Gastroesophageal sphincter (tissue), 4 donors: ENCODE measurements at regions not wholly inside any gene's neighbourhood (a gene's known extent, or its start where the extent isn't known, plus 50 kb on each side); places are given as distances from the start of the nearest gene placed in this dataset.

Experiments
- ATAC-seq: fragments of 150-250 bp; one replicate; pipeline ENCODE4 v1.9.1; 2016; ENCODE audit warnings: mild to moderate bottlenecking, moderate library complexity
- H3K27ac ChIP-seq, 4 donors: fragments of 200-600 bp; sonication (generic) in 3 of 4; 1 replicate in 3 of 4; 2 replicates in 1 of 4; pipeline ENCODE4 v1.5.1; 2016 to 2019
- H3K27me3 ChIP-seq: fragments of 200-600 bp; sonication (generic); one replicate; pipeline ENCODE4 v1.5.1; 2019
- H3K36me3 ChIP-seq, 2 donors: fragments of 200-600 bp; sonication (generic); one replicate each; pipeline ENCODE4 v1.5.1; 2019; ENCODE audit warnings: control low read depth in 1 of 2
- H3K4me1 ChIP-seq, 3 donors: fragments of 200-600 bp; sonication (generic); 1 replicate in 2 of 3; 2 replicates in 1 of 3; pipeline ENCODE4 v1.5.1; 2016 to 2019; ENCODE audit warnings: control low read depth in 2 of 3
- H3K4me3 ChIP-seq, 2 donors: fragments of 200-600 bp; sonication (generic); one replicate each; pipeline ENCODE4 v1.5.1; 2019; ENCODE audit warnings: mild to moderate bottlenecking in 1 of 2, moderate library complexity in 1 of 2
- H3K9me3 ChIP-seq, 3 donors: fragments of 200-600 bp; sonication (generic); one replicate each; pipeline ENCODE4 v1.5.1; 2017 to 2019; ENCODE audit warnings: control low read depth in 2 of 3
- EP300 ChIP-seq: sonication (generic); formaldehyde crosslinking; IDR thresholded peaks from one replicate; pipeline ENCODE4 v1.6.1; 2017; ENCODE audit warnings: antibody characterized with exemption, mild to moderate bottlenecking
- POLR2A ChIP-seq, 2 donors: fragments of 450-650 bp; IDR thresholded peaks; one replicate each; pipeline ENCODE4 v1.6.1; 2017; ENCODE audit warnings: antibody characterized with exemption in 2 of 2, mild to moderate bottlenecking in 2 of 2, moderate library complexity in 1 of 2
- POLR2AphosphoS5 ChIP-seq: sonication (generic); formaldehyde crosslinking; IDR thresholded peaks from one replicate; pipeline ENCODE4 v1.6.1; 2017; ENCODE audit warnings: antibody characterized with exemption
- WGBS, 2 donors: methylation state at CpG; one replicate each; pipeline ENCODE4 v1.1.5; 2018; ENCODE audit warnings: low coverage in 1 of 2; 5-methylcytosine and 5-hydroxymethylcytosine counted together
- TF ChIP-seq, protein P1 (sequence below), 4 experiments: fragments of 200-600 bp in 2 of 4; fragments of 450-650 bp in 2 of 4; sonication (generic) in 1 of 4; IDR thresholded peaks; one replicate each; pipeline ENCODE4 v1.5.1; 2017 to 2019; ENCODE audit warnings: antibody characterized with exemption in 4 of 4, mild to moderate bottlenecking in 2 of 4, moderate library complexity in 2 of 4

- Histone ChIP-seq H3K27ac (no peak overlapping the region), H3K9me3 (no peaks in the 10 kb centered on the region), H3K27me3 (no peaks in the 10 kb centered on the region), H3K36me3 (no peaks in the 10 kb centered on the region), H3K4me3 (no peak overlapping the region), H3K4me1 (no peaks in the 10 kb centered on the region)
- ATAC-seq, result no peak
- TF ChIP-seq, protein P1, sequence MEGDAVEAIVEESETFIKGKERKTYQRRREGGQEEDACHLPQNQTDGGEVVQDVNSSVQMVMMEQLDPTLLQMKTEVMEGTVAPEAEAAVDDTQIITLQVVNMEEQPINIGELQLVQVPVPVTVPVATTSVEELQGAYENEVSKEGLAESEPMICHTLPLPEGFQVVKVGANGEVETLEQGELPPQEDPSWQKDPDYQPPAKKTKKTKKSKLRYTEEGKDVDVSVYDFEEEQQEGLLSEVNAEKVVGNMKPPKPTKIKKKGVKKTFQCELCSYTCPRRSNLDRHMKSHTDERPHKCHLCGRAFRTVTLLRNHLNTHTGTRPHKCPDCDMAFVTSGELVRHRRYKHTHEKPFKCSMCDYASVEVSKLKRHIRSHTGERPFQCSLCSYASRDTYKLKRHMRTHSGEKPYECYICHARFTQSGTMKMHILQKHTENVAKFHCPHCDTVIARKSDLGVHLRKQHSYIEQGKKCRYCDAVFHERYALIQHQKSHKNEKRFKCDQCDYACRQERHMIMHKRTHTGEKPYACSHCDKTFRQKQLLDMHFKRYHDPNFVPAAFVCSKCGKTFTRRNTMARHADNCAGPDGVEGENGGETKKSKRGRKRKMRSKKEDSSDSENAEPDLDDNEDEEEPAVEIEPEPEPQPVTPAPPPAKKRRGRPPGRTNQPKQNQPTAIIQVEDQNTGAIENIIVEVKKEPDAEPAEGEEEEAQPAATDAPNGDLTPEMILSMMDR (IDR thresholded peaks at IDR 0.05), result no peak
- TF ChIP-seq POLR2AphosphoS5 (no peak), EP300 (no peak), POLR2A (IDR thresholded peaks at IDR 0.05) (no peak)
- 45 to 69% methylated on average over 2 of the region's 2 CpGs for WGBS, 2 donors
Observed at GRCh38 chr11:36890121-36890679, 292.2 kb upstream of the RAG2 start.

- no peak for ATAC-seq
- H3K27me3 ChIP-seq, result no peaks in the 10 kb centered on the region
- H3K4me1 ChIP-seq, result no peaks in the 10 kb centered on the region
- no peaks in the 10 kb centered on the region for H3K36me3 ChIP-seq
- no peak overlapping the region for H3K4me3 ChIP-seq
- TF ChIP-seq, protein P1 (IDR thresholded peaks at IDR 0.05), result no peak
- no peak for TF ChIP-seq POLR2A (IDR thresholded peaks at IDR 0.05)
- TF ChIP-seq POLR2AphosphoS5, result no peak
- no peak for TF ChIP-seq EP300
- H3K27ac ChIP-seq, result no peak overlapping the region
- H3K9me3 ChIP-seq, result no peaks in the 10 kb centered on the region
- 100% methylated on average over 1 to 2 of the region's 3 CpGs for WGBS, 2 donors
Observed at GRCh38 chr11:36885154-36885553, 287.1 kb upstream of the RAG2 start.

- TF ChIP-seq POLR2AphosphoS5, result no peak
- no peak for TF ChIP-seq POLR2A (IDR thresholded peaks at IDR 0.05)
- TF ChIP-seq EP300, result no peak
- TF ChIP-seq, protein P1 (IDR thresholded peaks at IDR 0.05), result no peak
- Histone ChIP-seq H3K27ac (no peak overlapping the region), H3K9me3 (no peaks in the 10 kb centered on the region), H3K27me3 (no peaks in the 10 kb centered on the region), H3K4me3 (no peak overlapping the region), H3K36me3 (no peaks in the 10 kb centered on the region), H3K4me1 (no peaks in the 10 kb centered on the region)
- no peak for ATAC-seq
- WGBS, 2 donors, result 94% methylated on average over 1 of the region's 1 CpG; no CpG with 5 or more reads in 1 of the 2 donors
Observed at GRCh38 chr11:36878737-36879136, 280.7 kb upstream of the RAG2 start.

GRCh38 chr11:36877149-36877548 is 279.1 kb upstream of the RAG2 start:
- no peaks in the 10 kb centered on the region for H3K4me1 ChIP-seq

DNA sequence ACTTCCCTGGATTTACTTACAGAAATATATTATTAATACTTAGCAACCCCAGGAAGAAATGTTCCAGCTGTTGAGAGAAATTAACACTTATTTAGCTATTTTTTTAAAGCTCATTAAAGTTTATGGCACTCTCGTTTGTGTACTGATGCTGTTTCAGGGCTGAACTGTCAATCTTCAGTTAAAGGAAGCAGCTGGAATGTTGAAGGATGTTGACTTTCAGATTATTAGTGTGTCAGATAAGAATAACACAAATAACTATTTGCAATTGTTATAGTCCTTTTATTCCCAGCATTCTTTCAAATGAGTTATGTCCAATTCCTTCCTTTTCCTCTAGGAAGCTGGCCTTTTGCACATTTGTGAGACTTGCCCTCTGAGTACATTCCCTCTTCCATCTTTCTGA is 278.2 kb upstream of the RAG2 start:
- Histone ChIP-seq H3K9me3 (no peaks in the 10 kb centered on the region), H3K27me3 (no peaks in the 10 kb centered on the region), H3K27ac (no peak overlapping the region), H3K4me1 (no peaks in the 10 kb centered on the region), H3K4me3 (no peak overlapping the region), H3K36me3 (no peaks in the 10 kb centered on the region)
- TF ChIP-seq EP300 (no peak), POLR2A (IDR thresholded peaks at IDR 0.05) (no peak)
- TF ChIP-seq, protein P1 (IDR thresholded peaks at IDR 0.05), result no peak
- ATAC-seq, result no peak
- 29 to 70% methylated on average over 1 of the region's 1 CpG for WGBS, 2 donors

More at GRCh38 chr11:36877149-36877548, 279.1 kb upstream of the RAG2 start:
- Histone ChIP-seq H3K27ac (no peak overlapping the region), H3K27me3 (no peaks in the 10 kb centered on the region), H3K9me3 (no peaks in the 10 kb centered on the region), H3K4me3 (no peak overlapping the region), H3K36me3 (no peaks in the 10 kb centered on the region)
- no peak for ATAC-seq
- TF ChIP-seq POLR2A (IDR thresholded peaks at IDR 0.05), result no peak
- TF ChIP-seq, protein P1 (IDR thresholded peaks at IDR 0.05), result no peak
- TF ChIP-seq EP300, result no peak
